GM12872 (cell line): ENCODE measurements at regions not wholly inside any gene's neighbourhood (a gene's known extent, or its start where the extent isn't known, plus 50 kb on each side); places are given as distances from the start of the nearest gene placed in this dataset.
A peak's percentile ranks its signal among the peaks of the same experiment; 100 is the strongest.

Experiments used
- TF ChIP-seq, protein P1 (sequence below): IDR thresholded peaks from 3 replicates; pipeline ENCODE4 v1.5.1; 2011; ENCODE audit warnings: low read depth, mild to moderate bottlenecking, low read length, moderate library complexity; ENCODE audit not compliant: insufficient read depth

DNA sequence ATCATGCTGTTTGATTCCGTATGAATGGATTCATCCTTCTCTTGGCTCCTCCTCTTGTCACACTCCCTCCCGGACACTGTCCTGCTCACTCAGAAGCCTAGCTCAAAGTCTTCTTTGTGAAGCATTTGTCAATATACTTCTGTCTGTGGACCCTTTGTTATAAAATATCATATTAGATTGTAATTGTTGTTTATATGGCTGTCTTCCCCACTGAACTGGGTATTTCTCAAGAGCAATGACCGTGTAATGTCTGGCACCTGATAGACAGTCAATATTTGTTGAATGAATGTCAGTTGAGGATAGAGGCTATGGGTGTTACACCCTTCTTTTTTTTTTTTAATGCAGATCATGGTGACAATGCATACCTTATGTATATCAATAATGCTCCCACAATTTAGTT lies 335.3 kb downstream of the SOX4 start:
- TF ChIP-seq, protein P1, sequence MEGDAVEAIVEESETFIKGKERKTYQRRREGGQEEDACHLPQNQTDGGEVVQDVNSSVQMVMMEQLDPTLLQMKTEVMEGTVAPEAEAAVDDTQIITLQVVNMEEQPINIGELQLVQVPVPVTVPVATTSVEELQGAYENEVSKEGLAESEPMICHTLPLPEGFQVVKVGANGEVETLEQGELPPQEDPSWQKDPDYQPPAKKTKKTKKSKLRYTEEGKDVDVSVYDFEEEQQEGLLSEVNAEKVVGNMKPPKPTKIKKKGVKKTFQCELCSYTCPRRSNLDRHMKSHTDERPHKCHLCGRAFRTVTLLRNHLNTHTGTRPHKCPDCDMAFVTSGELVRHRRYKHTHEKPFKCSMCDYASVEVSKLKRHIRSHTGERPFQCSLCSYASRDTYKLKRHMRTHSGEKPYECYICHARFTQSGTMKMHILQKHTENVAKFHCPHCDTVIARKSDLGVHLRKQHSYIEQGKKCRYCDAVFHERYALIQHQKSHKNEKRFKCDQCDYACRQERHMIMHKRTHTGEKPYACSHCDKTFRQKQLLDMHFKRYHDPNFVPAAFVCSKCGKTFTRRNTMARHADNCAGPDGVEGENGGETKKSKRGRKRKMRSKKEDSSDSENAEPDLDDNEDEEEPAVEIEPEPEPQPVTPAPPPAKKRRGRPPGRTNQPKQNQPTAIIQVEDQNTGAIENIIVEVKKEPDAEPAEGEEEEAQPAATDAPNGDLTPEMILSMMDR, result no peak

DNA sequence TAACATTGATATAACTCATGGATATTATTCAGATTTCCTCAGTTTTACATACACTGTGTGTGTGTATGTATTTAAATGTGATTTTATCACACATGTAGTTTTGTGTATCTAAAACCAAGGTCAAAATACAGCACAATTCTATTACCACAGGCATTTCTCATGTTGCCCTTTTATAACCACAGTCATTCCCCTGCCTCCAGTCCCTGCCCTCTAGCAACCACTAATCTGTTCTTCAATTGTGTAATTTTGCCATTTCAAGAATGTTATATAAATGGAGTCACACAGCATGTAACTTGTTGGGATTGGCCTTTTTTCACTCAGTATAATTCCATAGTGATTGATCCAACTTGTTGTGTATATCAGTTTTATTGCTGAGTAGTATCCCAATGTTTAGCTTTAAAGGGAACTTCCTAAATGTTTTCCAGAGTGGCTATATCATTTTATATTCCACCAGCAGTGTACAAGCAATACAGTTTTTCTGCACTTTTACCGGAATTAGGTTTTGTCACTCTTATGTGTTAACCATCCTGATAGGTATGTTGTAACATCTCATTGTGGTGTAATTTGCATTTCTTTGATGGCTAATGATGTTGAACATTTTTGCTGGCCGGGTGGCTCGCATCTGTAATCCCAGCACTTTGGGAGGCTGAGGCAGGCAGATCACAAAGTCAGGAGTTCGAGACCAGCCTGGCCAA lies 338.2 kb downstream of the SOX4 start:
- TF ChIP-seq, protein P1, result no peak

DNA sequence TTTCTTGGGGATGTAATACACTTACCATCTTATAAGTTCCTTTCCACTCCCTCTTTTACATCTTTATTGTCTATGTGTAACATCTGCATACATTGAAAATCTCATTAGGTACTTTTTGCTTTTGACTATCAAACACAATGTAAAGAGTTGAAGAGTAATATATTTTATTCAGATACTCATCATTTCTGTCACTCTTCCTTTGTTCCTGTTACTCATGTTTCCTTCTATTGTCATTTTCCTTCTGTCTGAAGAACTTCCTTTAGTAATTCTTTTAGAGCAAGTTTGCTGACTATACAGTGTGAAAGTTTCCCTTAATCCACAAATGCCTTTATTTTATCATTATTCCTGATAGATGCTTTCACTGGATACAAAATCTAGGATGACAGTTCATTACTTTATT lies 339.8 kb downstream of the SOX4 start:
- TF ChIP-seq, protein P1, result no peak

DNA sequence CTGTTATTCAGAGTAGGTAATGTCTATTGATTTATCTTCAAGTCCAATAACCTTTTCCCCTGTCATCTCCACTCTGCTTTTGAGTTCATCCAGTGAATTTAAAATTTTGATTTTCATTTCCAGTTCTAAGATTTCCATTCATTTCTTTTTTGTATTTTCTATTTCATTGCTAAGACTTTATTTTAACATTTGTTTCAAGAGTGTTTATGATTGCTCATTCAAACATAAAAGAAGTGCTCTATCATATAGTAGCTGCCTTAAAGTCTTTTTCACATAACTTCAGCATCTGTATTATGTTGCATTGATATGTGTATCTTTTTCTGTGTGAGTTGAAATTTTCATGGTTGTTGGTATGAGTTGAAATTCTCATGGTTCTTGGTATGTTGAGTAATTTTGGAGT lies 341.6 kb downstream of the SOX4 start:
- TF ChIP-seq, protein P1, result no peak

DNA sequence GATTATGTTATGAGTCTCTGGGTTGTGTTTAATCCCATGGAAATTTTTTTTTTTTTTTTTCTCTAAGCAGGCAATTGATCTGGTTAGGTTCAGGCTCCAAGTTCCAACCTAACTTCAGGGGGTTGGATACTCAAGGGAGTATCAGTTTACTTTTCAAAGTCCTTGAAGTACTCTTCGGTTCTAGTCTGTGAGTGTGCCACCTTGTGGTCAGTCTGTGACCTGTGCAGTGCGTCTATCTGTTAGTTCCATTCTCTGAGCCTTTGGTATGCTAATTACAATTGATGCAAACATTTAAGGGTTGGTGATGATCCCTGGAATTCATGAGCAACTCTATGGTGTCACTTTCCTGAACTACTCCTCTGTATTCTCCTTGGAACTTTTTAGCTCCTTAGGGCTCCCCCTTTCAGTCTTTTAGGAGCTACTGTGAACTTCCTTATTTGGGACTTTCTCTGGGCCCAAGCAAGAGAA lies 342.0 kb downstream of the SOX4 start:
- TF ChIP-seq, protein P1, result peak; percentile 72

DNA sequence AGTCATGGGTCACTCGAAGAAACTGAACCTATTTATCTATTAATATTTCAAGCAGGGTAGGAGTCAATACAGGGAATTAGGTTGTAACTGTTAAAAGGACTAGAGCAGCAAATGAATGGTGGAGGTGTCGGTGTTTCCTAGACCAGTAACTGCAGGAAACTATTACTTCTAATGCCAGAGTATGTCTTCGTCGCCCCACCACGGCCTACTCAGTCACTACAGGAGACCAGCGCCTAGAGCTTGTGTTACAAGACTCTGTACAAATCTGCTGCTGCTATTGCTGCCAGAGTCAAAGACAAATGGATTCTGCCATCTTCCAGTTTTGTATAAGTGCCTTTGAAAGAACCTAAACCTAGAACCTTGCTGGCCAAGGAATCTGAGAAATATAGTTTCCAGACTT lies 343.9 kb downstream of the SOX4 start:
- TF ChIP-seq, protein P1, result no peak

DNA sequence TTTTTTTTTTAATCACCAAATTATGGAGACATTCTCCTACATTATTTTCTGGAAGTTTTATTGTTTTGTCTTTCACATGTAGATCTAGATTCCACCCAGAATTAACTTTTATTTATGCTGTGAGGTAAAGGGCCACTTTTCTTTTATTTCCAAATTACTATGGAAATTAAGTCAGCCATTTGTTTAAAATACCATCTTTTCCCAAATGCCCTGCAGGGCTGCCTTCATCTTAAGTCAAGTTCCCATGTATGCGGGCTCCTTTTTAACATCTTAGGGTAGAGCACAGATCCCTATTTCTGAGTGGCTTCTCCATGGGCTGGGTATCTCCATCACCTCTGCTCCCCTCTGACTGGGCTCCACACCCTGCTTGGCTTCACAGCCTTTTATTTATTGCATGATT lies 348.4 kb downstream of the SOX4 start:
- TF ChIP-seq, protein P1, result no peak
